Tibial nerve (tissue), 3 donors: ENCODE measurements at regions not wholly inside any gene's neighbourhood (a gene's known extent, or its start where the extent isn't known, plus 50 kb on each side); places are given as distances from the start of the nearest gene placed in this dataset.

Source experiments
- POLR2A ChIP-seq, 2 donors: fragments of 450-650 bp; IDR thresholded peaks; one replicate each; pipeline ENCODE4 v1.6.1; 2017; ENCODE audit warnings: antibody characterized with exemption in 2 of 2, mild to moderate bottlenecking in 2 of 2, moderate library complexity in 2 of 2
- TF ChIP-seq, protein P1 (sequence below), 5 experiments: fragments of 200-600 bp in 3 of 5; fragments of 450-650 bp in 2 of 5; sonication (generic) in 3 of 5; IDR thresholded peaks; one replicate each; pipeline ENCODE4 v1.5.1; 2016 to 2019; ENCODE audit warnings: antibody characterized with exemption in 5 of 5, mild to moderate bottlenecking in 3 of 5, moderate library complexity in 2 of 5

DNA sequence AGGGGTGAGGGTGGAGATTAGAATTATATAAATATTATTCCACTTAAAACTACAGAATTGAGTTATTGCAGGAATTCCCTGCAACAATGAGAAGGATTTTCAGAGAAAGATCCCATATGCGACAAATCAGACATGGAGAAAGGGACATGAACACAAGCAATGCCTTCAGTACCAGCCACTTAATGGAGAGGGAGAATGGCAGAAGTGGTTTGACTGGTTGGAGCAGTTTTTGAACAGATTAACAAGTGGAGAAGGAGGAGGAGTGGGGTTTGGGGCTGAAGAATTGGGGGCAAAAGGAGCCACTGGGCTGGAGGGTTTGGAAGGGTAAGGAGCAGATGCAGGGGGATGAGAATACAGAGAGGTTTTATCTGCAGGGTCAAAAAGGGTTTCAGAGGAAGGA lies 620.9 kb upstream of the PTPRD start:
- TF ChIP-seq, protein P1, sequence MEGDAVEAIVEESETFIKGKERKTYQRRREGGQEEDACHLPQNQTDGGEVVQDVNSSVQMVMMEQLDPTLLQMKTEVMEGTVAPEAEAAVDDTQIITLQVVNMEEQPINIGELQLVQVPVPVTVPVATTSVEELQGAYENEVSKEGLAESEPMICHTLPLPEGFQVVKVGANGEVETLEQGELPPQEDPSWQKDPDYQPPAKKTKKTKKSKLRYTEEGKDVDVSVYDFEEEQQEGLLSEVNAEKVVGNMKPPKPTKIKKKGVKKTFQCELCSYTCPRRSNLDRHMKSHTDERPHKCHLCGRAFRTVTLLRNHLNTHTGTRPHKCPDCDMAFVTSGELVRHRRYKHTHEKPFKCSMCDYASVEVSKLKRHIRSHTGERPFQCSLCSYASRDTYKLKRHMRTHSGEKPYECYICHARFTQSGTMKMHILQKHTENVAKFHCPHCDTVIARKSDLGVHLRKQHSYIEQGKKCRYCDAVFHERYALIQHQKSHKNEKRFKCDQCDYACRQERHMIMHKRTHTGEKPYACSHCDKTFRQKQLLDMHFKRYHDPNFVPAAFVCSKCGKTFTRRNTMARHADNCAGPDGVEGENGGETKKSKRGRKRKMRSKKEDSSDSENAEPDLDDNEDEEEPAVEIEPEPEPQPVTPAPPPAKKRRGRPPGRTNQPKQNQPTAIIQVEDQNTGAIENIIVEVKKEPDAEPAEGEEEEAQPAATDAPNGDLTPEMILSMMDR (IDR thresholded peaks at IDR 0.05) = no peak
- TF ChIP-seq POLR2A (IDR thresholded peaks at IDR 0.05) = no peak
